T-helper 1 cell treated with Interleukin-12 subunit alpha and Interleukin-12 subunit beta and Interleukin-4 antibody, amounts not matched to agents 30 μg/mL and 1 μg/mL, for 36 hours (primary cell): ENCODE measurements at regions not wholly inside any gene's neighbourhood (a gene's known extent, or its start where the extent isn't known, plus 50 kb on each side); places are given as distances from the start of the nearest gene placed in this dataset.

ENCODE experiments used
- H3K27ac Mint-ChIP-seq: one replicate; pipeline ENCODE4 v1.8.0; 2021; ENCODE audit warnings: mild to moderate bottlenecking, mixed read lengths
- H3K27me3 Mint-ChIP-seq: one replicate; pipeline ENCODE4 v1.8.0; 2021; ENCODE audit warnings: low read depth, mixed read lengths
- H3K36me3 Mint-ChIP-seq: one replicate; pipeline ENCODE4 v1.8.0; 2021; ENCODE audit warnings: low read depth, mixed read lengths
- H3K4me1 Mint-ChIP-seq: one replicate; pipeline ENCODE4 v1.8.0; 2021; ENCODE audit warnings: low read depth, mixed read lengths
- H3K4me3 Mint-ChIP-seq: one replicate; pipeline ENCODE4 v1.8.0; 2021; ENCODE audit warnings: mild to moderate bottlenecking, moderate library complexity, mixed read lengths
- H3K9me3 Mint-ChIP-seq: one replicate; pipeline ENCODE4 v1.8.0; 2021; ENCODE audit warnings: mixed read lengths

DNA sequence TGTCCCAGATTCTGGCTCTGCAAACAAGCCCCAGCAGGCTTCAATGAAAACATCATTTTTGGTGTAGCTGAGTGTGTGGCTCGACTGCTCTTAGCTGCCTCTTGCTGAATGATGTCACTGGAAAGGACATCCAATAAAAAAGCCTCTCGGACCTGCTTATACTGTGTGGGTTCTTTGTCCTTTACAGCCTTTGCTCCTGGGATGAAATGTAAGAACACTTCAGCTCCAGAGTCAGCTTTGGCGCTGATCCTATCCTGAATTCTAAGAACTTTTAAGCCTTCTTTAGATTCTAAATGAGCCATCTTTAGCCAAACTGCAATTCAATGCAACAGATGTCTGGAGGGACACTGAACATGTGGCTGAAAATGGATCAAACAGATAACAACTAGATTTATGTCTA, 404.6 kb upstream of the C9orf72 start:
- H3K4me1 Mint-ChIP-seq = no peaks in the 10 kb centered on the region
- no peak overlapping the region for H3K27ac Mint-ChIP-seq
- no peak overlapping the region for H3K4me3 Mint-ChIP-seq
- H3K27me3 Mint-ChIP-seq = no peaks in the 10 kb centered on the region
- no peaks in the 10 kb centered on the region for H3K9me3 Mint-ChIP-seq
- H3K36me3 Mint-ChIP-seq = no peaks in the 10 kb centered on the region

DNA sequence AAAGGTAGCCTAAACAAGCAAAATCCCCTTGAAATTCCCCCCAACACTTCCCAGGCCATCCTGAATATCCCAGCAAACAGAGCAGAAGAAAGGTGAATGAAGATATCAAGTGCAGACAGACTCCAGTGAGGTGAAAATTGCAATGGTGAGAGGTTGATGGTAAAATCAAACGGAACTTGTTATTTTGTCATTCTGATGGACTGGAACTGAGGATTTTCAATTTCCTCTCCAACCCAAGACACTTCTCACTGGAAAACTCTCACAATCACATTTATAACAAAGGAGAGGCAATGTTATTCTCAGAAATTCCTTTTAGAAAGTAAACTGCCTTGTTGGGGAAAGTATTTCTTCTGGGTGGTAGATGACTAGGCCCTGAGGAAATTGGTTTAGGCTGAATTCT, 412.4 kb upstream of the C9orf72 start:
- Mint-ChIP-seq H3K27ac (no peak overlapping the region), H3K4me3 (no peak overlapping the region), H3K27me3 (no peaks in the 10 kb centered on the region), H3K9me3 (peaks cover 6% of the 10 kb centered on the region), H3K36me3 (no peaks in the 10 kb centered on the region), H3K4me1 (no peaks in the 10 kb centered on the region)

DNA sequence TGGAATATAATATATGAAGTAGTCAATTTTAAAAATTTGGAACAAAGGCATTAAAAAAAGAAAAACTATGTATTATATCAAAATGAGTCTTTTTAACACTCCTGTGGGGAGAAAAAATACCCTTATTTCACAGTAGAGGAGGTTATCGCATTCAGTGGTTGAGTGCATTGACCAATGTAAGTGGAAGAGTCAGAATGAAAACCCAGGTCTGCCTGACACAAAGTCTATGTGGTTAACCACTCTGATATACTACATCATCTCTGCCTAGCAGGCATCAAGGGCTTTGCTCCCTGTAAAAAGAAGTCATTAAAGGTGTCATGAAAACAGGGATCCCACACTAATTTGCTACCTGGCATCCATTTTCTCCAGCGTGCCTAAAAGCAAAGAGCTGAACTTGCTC, 417.2 kb upstream of the C9orf72 start:
- Mint-ChIP-seq H3K9me3 (peaks cover 6% of the 10 kb centered on the region), H3K27me3 (no peaks in the 10 kb centered on the region), H3K4me1 (no peaks in the 10 kb centered on the region), H3K4me3 (no peak overlapping the region), H3K36me3 (no peaks in the 10 kb centered on the region), H3K27ac (no peak overlapping the region)

DNA sequence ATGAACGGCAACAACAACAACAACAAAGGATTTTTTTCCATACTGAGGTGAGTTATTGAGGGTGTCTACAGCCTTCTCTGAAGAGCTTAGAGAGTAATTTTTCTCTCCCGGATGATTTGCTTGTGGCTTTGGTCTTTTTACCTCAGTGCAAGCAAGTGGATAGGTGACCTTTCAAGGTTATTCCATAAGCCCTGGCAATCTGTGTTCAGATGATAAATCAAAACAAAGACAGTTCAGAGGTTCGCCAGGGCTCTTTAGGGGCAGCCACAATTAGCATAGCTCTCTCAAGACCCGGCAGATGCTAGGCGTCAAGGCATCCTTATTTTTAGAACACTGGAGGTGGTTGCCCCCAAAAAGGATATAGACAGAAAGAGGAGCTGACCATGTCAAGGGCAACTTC, 417.9 kb upstream of the C9orf72 start:
- H3K27ac Mint-ChIP-seq = no peak overlapping the region
- H3K9me3 Mint-ChIP-seq = peaks cover 6% of the 10 kb centered on the region
- no peak overlapping the region for H3K4me3 Mint-ChIP-seq
- no peaks in the 10 kb centered on the region for H3K4me1 Mint-ChIP-seq
- H3K27me3 Mint-ChIP-seq = no peaks in the 10 kb centered on the region
- no peaks in the 10 kb centered on the region for H3K36me3 Mint-ChIP-seq

DNA sequence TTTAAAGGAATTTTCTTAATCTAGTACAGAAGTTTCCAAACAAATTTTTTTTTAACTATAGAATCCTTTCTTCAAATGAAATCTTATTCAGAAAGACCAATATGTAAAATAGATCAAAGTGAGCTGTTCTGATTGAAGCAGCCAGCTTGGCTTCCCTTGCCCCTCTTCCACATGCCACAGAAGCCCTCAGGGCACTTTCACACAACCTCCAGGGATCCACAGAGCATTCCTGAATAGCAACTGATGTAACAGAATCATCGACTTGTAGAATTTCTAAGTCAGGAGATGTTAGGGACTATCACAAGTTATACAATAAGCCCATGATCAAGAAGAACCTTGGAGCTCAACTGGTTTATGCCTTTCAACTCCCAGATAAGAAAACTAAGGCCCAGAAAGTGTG, 427.8 kb upstream of the C9orf72 start:
- Mint-ChIP-seq H3K27me3 (no peaks in the 10 kb centered on the region), H3K9me3 (no peaks in the 10 kb centered on the region), H3K27ac (no peak overlapping the region), H3K4me1 (no peaks in the 10 kb centered on the region), H3K4me3 (no peak overlapping the region), H3K36me3 (no peaks in the 10 kb centered on the region)

DNA sequence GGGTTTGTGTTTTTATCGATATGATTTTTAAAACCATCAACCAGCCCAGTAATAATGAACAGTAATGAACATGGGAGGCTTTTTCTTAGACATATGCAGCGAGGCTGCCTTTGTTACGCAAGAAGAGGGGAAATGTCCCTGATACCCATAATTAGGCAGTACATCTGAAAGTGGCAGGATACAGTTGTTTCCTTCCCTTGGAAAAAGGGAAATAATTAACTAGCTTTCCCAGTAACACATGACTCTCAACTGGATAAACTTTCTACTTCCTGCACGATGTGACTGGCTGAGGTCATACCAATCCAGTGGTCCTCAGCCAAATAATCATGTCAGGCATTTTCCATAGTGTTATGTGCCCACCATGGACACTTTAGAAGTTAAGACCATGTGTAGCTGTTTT, 431.6 kb upstream of the C9orf72 start:
- H3K9me3 Mint-ChIP-seq = no peaks in the 10 kb centered on the region
- no peaks in the 10 kb centered on the region for H3K27me3 Mint-ChIP-seq
- no peak overlapping the region for H3K27ac Mint-ChIP-seq
- no peaks in the 10 kb centered on the region for H3K36me3 Mint-ChIP-seq
- H3K4me3 Mint-ChIP-seq = no peak overlapping the region
- H3K4me1 Mint-ChIP-seq = no peaks in the 10 kb centered on the region

DNA sequence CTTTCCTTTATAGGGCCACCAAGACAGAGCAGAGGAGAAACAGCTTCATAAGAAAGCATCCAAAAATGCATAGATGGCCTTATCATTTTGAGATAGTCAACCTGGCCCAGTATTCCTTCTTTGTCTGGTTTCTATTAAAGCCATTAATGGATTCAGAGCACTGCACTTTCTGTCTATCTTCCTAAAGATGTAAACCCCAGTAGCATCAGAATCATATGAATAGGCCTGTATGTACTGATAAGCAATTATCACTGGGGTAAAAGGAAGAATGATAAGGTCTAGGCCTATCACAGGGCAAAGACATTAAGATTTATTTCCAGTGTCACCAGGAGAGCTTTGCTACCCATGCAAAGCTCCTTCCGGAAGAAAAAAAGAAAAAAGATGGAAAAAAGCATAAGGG, 432.5 kb upstream of the C9orf72 start:
- H3K27me3 Mint-ChIP-seq = no peaks in the 10 kb centered on the region

DNA sequence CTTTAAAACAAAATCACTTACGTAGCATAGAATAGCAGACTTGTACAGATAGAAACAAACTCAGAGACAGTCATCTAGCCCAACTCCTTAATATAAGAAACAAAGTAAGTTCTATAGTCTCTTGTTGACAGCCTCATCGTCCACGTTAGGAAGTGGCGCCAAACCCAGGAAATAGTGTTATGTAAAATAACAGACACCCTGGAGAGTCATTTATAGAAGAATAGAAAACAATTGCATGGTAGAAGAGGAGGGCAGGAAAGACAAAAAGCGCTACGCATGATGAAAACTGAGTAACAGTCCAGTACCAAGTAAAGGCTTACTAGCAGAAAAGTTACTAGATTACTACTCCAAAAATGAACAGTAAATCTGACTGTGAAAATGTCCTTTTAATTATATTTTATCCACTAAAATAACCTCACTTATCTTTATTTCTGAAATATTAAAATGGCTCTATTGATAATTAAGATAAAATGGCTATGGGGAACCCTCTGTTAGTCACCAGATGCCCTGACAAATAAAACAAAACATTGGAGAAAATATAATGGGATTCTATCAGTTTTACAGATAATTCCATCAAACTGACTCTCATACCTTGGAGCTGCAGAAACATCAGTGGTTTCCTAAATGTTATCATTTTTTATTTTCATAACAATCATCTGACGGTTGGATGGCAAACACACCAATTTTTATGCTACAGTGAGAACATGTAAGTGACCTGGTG, 434.0 kb upstream of the C9orf72 start:
- Mint-ChIP-seq H3K36me3 (no peaks in the 10 kb centered on the region), H3K9me3 (no peaks in the 10 kb centered on the region), H3K4me1 (no peaks in the 10 kb centered on the region), H3K27me3 (no peaks in the 10 kb centered on the region), H3K4me3 (no peak overlapping the region), H3K27ac (no peak overlapping the region)

More for the DNA sequence above, 432.5 kb upstream of the C9orf72 start:
- Mint-ChIP-seq H3K9me3 (no peaks in the 10 kb centered on the region), H3K4me3 (no peak overlapping the region), H3K27ac (no peak overlapping the region), H3K36me3 (no peaks in the 10 kb centered on the region), H3K4me1 (no peaks in the 10 kb centered on the region)

DNA sequence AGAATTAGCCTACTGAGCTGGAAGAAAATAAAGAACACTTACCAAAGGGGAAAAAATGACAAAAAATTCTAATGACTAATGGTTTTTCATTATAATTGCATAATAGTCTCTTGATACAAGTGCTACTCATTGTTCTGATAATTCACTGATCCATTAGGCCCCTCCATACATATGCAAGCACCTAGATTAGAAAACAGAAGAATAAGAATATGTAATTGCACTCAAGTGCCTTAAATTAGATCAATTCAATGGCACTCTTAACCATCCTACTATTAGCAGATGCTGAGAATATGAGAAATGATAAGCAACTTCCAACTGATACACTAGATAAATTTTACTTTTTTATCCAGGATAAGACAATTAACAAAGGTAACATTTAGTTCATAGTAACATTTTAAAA, 440.9 kb upstream of the C9orf72 start:
- Mint-ChIP-seq H3K27me3 (no peaks in the 10 kb centered on the region), H3K4me1 (no peaks in the 10 kb centered on the region), H3K36me3 (no peaks in the 10 kb centered on the region), H3K9me3 (no peaks in the 10 kb centered on the region), H3K4me3 (no peak overlapping the region), H3K27ac (no peak overlapping the region)

DNA sequence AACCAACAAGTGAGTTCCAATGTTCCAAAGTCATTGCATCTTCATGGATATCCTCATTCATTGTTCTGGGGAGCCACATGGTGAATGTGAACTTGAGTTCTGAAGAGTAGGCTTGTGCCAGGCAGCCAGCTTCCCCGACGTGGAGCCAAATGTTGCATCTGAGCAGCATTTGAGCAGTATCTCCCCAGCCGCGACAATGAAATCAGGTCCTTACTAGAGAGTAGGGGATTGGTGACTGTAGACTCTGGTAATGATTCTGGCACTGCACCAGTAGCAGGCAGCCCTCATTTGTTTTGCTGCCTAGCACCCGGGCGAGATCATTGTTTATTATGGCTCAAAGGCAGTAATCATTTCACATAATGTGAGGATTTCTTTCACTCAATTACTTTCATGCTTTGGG, 451.4 kb upstream of the C9orf72 start:
- no peaks in the 10 kb centered on the region for H3K36me3 Mint-ChIP-seq
- no peaks in the 10 kb centered on the region for H3K9me3 Mint-ChIP-seq
- no peak overlapping the region for H3K27ac Mint-ChIP-seq
- H3K4me1 Mint-ChIP-seq = no peaks in the 10 kb centered on the region
- no peak overlapping the region for H3K4me3 Mint-ChIP-seq
- no peaks in the 10 kb centered on the region for H3K27me3 Mint-ChIP-seq

DNA sequence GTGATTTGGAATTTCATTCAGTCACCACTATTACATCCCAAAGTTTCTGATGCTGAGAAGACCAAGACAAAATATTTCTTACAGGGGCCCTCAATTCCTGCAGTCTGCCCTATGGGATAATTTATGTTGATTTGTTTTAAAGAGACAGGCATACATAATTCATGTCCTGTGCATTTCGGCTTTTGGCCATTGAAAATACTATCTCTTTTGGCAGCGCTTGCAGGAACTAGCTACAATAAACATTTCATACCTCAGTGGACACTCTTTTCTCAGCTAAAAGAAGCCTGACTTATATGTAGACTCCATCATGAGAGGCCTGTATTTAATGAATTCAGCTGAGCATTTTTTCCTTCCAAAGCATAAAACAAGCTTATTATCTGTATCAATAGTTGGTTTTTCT, 451.9 kb upstream of the C9orf72 start:
- Mint-ChIP-seq H3K4me1 (no peaks in the 10 kb centered on the region), H3K27me3 (no peaks in the 10 kb centered on the region), H3K9me3 (no peaks in the 10 kb centered on the region), H3K4me3 (no peak overlapping the region), H3K36me3 (no peaks in the 10 kb centered on the region), H3K27ac (no peak overlapping the region)

DNA sequence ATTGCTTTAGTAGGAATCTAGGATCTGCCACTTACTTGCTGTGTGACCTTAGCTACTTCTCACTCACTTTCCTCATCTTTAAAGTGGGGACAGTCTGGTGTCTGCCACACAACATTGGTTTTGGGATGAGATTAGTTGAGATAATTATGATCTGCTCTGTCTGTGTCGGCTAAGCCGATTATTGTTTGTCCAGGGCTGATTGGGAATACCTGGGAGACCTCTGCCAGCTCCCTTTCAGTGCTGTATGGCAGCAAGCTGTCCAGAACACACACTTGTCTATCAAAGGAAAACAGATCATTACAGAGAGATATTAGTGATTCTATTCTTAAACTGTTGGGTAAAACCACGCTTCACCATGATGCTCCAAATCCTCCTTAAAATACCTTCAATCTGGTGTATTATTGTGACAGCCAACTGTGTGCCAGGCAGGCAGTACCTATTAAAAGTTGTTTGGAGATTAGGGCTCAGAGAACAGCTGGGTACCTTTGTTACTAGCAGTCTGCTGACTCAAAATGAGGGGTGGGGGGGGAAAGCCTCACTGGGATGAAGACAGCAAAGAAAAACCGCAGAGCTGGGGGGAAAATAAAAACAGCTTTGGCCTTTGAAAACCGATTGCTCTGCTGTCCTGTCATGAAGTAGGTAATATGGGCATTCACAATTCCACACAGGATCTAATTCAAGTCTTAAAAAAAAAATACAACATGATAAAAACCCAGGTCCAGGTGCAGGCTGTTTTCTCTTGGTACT, 458.4 kb upstream of the C9orf72 start:
- Mint-ChIP-seq H3K27ac (no peak overlapping the region), H3K4me1 (no peaks in the 10 kb centered on the region), H3K4me3 (no peak overlapping the region), H3K36me3 (no peaks in the 10 kb centered on the region), H3K9me3 (no peaks in the 10 kb centered on the region), H3K27me3 (no peaks in the 10 kb centered on the region)

DNA sequence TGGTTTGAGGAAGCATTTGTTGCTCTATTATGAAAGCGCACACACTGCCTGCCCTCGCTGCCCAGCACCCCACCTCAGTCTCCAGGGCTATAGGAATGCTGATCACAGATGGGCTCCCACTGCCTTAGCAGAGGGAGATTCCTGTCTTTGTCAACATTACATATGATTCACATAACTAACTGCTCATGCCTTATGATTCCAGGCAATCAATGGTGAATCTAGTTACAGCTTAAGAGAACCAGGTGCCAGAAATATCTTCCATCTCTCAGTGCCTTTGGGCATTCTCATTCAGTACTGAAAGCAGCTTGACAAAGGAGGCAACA, 458.9 kb upstream of the C9orf72 start:
- H3K27me3 Mint-ChIP-seq = no peaks in the 10 kb centered on the region
- H3K4me3 Mint-ChIP-seq = no peak overlapping the region
- no peaks in the 10 kb centered on the region for H3K4me1 Mint-ChIP-seq
- H3K9me3 Mint-ChIP-seq = no peaks in the 10 kb centered on the region
- H3K27ac Mint-ChIP-seq = no peak overlapping the region
- no peaks in the 10 kb centered on the region for H3K36me3 Mint-ChIP-seq

DNA sequence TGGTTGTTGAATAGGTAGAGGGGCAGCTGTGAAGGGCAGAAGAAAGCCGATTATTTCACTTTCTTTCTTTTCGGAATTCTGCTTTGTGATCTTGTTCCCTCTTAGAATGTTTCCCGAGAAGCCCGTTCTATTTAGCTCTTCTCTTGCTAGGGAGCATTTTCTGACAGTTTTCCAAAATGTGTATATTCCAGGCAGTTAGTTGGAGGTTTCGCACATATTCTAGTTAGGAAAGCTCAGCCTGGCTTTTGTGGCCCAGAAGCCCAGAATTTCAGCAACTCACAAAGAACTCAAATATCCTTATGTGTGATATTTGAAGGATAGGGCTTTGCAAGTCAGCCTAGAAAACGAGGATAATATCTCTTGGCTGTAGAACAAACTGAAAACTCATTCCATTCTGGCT, 461.0 kb upstream of the C9orf72 start:
- no peak overlapping the region for H3K4me3 Mint-ChIP-seq
- H3K36me3 Mint-ChIP-seq = no peaks in the 10 kb centered on the region
- no peak overlapping the region for H3K27ac Mint-ChIP-seq
- no peaks in the 10 kb centered on the region for H3K9me3 Mint-ChIP-seq
- H3K4me1 Mint-ChIP-seq = no peaks in the 10 kb centered on the region
- no peaks in the 10 kb centered on the region for H3K27me3 Mint-ChIP-seq

DNA sequence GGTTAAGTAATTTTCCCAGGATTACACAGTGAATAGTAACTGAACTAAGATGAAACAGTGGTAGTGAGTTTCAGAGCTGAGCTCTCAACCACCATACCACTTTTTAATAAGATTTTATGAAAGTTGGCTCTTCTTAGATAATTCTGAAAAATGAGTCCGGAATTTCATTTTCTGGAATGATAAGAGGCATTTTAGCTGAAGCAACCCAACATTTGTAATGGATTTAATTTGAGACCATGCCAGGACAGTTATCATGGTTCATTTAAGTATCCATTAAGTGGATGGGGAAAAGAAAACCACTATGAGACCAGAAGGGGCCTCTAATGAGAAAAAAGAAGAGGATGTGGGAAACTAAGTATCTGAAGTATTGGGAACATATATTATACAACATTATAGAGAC, 464.7 kb upstream of the C9orf72 start:
- no peaks in the 10 kb centered on the region for H3K36me3 Mint-ChIP-seq
- H3K27ac Mint-ChIP-seq = no peak overlapping the region
- H3K4me1 Mint-ChIP-seq = no peaks in the 10 kb centered on the region
- no peaks in the 10 kb centered on the region for H3K27me3 Mint-ChIP-seq
- H3K9me3 Mint-ChIP-seq = no peaks in the 10 kb centered on the region
- H3K4me3 Mint-ChIP-seq = no peak overlapping the region
